ENCODE measurements at regions not wholly inside any gene's neighbourhood (a gene's known extent, or its start where the extent isn't known, plus 50 kb on each side); places are given as distances from the start of the nearest gene placed in this dataset.

GRCh38 chr14:25197885-25198284 is 147.9 kb upstream of the STXBP6 start:
- DNase-seq (ENCODE audit: extremely low read depth in 1 of 2, low read depth in 1 of 2), result no peak

- DNase-seq (ENCODE audit: extremely low read depth in 1 of 2, low read depth in 1 of 2), result no peak
These were observed 130.3 kb upstream of the STXBP6 start for GRCh38 chr14:25180221-25180620.

- DNase-seq (ENCODE audit: extremely low read depth in 1 of 2, low read depth in 1 of 2), result no peak
These were observed 128.3 kb upstream of the STXBP6 start for GRCh38 chr14:25178255-25178654.

- no peak for DNase-seq (ENCODE audit: extremely low read depth in 1 of 2, low read depth in 1 of 2)
These were observed 101.2 kb upstream of the STXBP6 start for GRCh38 chr14:25150934-25151790.

GRCh38 chr14:25150401-25150800 is 100.5 kb upstream of the STXBP6 start:
- no peak for DNase-seq (ENCODE audit: extremely low read depth in 1 of 2, low read depth in 1 of 2)

GRCh38 chr14:25140411-25140810 is 90.5 kb upstream of the STXBP6 start:
- DNase-seq (ENCODE audit: extremely low read depth in 1 of 2, low read depth in 1 of 2), result no peak

- DNase-seq (ENCODE audit: extremely low read depth in 1 of 2, low read depth in 1 of 2), result no peak
These were observed 86.9 kb upstream of the STXBP6 start for GRCh38 chr14:25136811-25137210.

GRCh38 chr14:25134184-25134583 is 84.2 kb upstream of the STXBP6 start:
- no peak for DNase-seq (ENCODE audit: extremely low read depth in 1 of 2, low read depth in 1 of 2)

GRCh38 chr14:25132732-25133422 is 82.9 kb upstream of the STXBP6 start:
- DNase-seq (ENCODE audit: extremely low read depth in 1 of 2, low read depth in 1 of 2), result peak; percentile 7 to 8

- no peak for DNase-seq (ENCODE audit: extremely low read depth in 1 of 2, low read depth in 1 of 2)
These were observed 82.1 kb upstream of the STXBP6 start for GRCh38 chr14:25132094-25132493.

- DNase-seq (ENCODE audit: extremely low read depth in 1 of 2, low read depth in 1 of 2), result no peak
These were observed 72.9 kb upstream of the STXBP6 start for GRCh38 chr14:25122843-25123242.

- no peak for DNase-seq (ENCODE audit: extremely low read depth in 1 of 2, low read depth in 1 of 2)
These were observed 72.3 kb upstream of the STXBP6 start for GRCh38 chr14:25122211-25122610.

- DNase-seq (ENCODE audit: extremely low read depth in 1 of 2, low read depth in 1 of 2), result no peak
These were observed 71.6 kb upstream of the STXBP6 start for GRCh38 chr14:25121337-25122129.

- no peak for DNase-seq (ENCODE audit: extremely low read depth in 1 of 2, low read depth in 1 of 2)
These were observed 70.3 kb upstream of the STXBP6 start for GRCh38 chr14:25120261-25120660.

- no peak for DNase-seq (ENCODE audit: extremely low read depth in 1 of 2, low read depth in 1 of 2)
These were observed 68.7 kb upstream of the STXBP6 start for GRCh38 chr14:25118671-25119070.

- no peak for DNase-seq (ENCODE audit: extremely low read depth in 1 of 2, low read depth in 1 of 2)
These were observed 67.4 kb upstream of the STXBP6 start for GRCh38 chr14:25117342-25117741.

GRCh38 chr14:25116607-25117006 is 66.7 kb upstream of the STXBP6 start:
- DNase-seq (ENCODE audit: extremely low read depth in 1 of 2, low read depth in 1 of 2), result no peak

- no peak for DNase-seq (ENCODE audit: extremely low read depth in 1 of 2, low read depth in 1 of 2)
These were observed 63.4 kb upstream of the STXBP6 start for GRCh38 chr14:25113394-25113793.

- no peak for DNase-seq (ENCODE audit: extremely low read depth in 1 of 2, low read depth in 1 of 2)
These were observed 61.2 kb upstream of the STXBP6 start for GRCh38 chr14:25111061-25111601.

- no peak for DNase-seq (ENCODE audit: extremely low read depth in 1 of 2, low read depth in 1 of 2)
These were observed 60.2 kb upstream of the STXBP6 start for GRCh38 chr14:25110106-25110505.

- DNase-seq (ENCODE audit: extremely low read depth in 1 of 2, low read depth in 1 of 2), result no peak
These were observed 59.0 kb upstream of the STXBP6 start for GRCh38 chr14:25108959-25109358.

Data from stimulated activated CD8-positive, alpha-beta memory T cell treated with anti-CD3 and anti-CD28 coated beads, Interleukin-7, amount 100 ng/mL, for 48 hours (primary cell).